ENCODE measurements at regions not wholly inside any gene's neighbourhood (a gene's known extent, or its start where the extent isn't known, plus 50 kb on each side); places are given as distances from the start of the nearest gene placed in this dataset.
"Not testable (repeated sequence)": the region's sequence is repeated elsewhere in the genome, so short reads cannot be mapped to it uniquely, and the experiment has no call there.

- no peak for DNase-seq (ENCODE audit: low read depth)
These were observed 439.0 kb downstream of the HS3ST3B1 start for GRCh38 chr17:14739656-14740431.

GRCh38 chr17:14738652-14738988 lies 437.7 kb downstream of the HS3ST3B1 start:
- no peak for DNase-seq (ENCODE audit: low read depth)

- peak; percentile 92 for DNase-seq (ENCODE audit: low read depth)
These were observed 437.2 kb downstream of the HS3ST3B1 start for GRCh38 chr17:14737984-14738651.

- no peak for DNase-seq (ENCODE audit: low read depth)
These were observed 435.8 kb downstream of the HS3ST3B1 start for GRCh38 chr17:14736631-14737030.

GRCh38 chr17:14733376-14733775 lies 432.5 kb downstream of the HS3ST3B1 start:
- DNase-seq (ENCODE audit: low read depth): no peak

GRCh38 chr17:14732211-14732610 lies 431.3 kb downstream of the HS3ST3B1 start:
- no peak for DNase-seq (ENCODE audit: low read depth)

- no peak for DNase-seq (ENCODE audit: low read depth)
These were observed 430.7 kb downstream of the HS3ST3B1 start for GRCh38 chr17:14731591-14731990.

GRCh38 chr17:14730821-14731220 lies 429.9 kb downstream of the HS3ST3B1 start:
- DNase-seq (ENCODE audit: low read depth): no peak

- no peak for DNase-seq (ENCODE audit: low read depth)
These were observed 424.8 kb downstream of the HS3ST3B1 start for GRCh38 chr17:14725729-14726128.

GRCh38 chr17:14724770-14725169 lies 423.9 kb downstream of the HS3ST3B1 start:
- no peak for DNase-seq (ENCODE audit: low read depth)

- not testable (repeated sequence) for DNase-seq (ENCODE audit: low read depth)
These were observed 422.5 kb downstream of the HS3ST3B1 start for GRCh38 chr17:14723349-14723748.

GRCh38 chr17:14719942-14720341 lies 419.1 kb downstream of the HS3ST3B1 start:
- DNase-seq (ENCODE audit: low read depth): no peak

- DNase-seq (ENCODE audit: low read depth): no peak
These were observed 417.0 kb downstream of the HS3ST3B1 start for GRCh38 chr17:14717859-14718258.

- DNase-seq (ENCODE audit: low read depth): no peak
These were observed 414.7 kb downstream of the HS3ST3B1 start for GRCh38 chr17:14715561-14715960.

GRCh38 chr17:14712611-14713021 lies 411.7 kb downstream of the HS3ST3B1 start:
- DNase-seq (ENCODE audit: low read depth): no peak

GRCh38 chr17:14704121-14704520 lies 403.2 kb downstream of the HS3ST3B1 start:
- no peak for DNase-seq (ENCODE audit: low read depth)

GRCh38 chr17:14701886-14702285 lies 401.0 kb downstream of the HS3ST3B1 start:
- no peak for DNase-seq (ENCODE audit: low read depth)

- DNase-seq (ENCODE audit: low read depth): no peak
These were observed 398.8 kb downstream of the HS3ST3B1 start for GRCh38 chr17:14699574-14700185.

- DNase-seq (ENCODE audit: low read depth): no peak
These were observed 392.5 kb downstream of the HS3ST3B1 start for GRCh38 chr17:14693382-14693781.

- DNase-seq (ENCODE audit: low read depth): no peak
These were observed 389.8 kb downstream of the HS3ST3B1 start for GRCh38 chr17:14690704-14691103.

GRCh38 chr17:14688134-14688533 lies 387.3 kb downstream of the HS3ST3B1 start:
- peak; percentile 5 for DNase-seq (ENCODE audit: low read depth)

- DNase-seq (ENCODE audit: low read depth): peak; percentile 21
These were observed 371.9 kb downstream of the HS3ST3B1 start for GRCh38 chr17:14672830-14673229.

- DNase-seq (ENCODE audit: low read depth): no peak
These were observed 370.0 kb downstream of the HS3ST3B1 start for GRCh38 chr17:14670861-14671260.

Measured in HT1080 (cell line).